B cell (primary cell): ENCODE measurements at regions not wholly inside any gene's neighbourhood (a gene's known extent, or its start where the extent isn't known, plus 50 kb on each side); places are given as distances from the start of the nearest gene placed in this dataset.

Experiments used
- ATAC-seq: fragments of 200-7000 bp; cut with Tn5 transposase; one replicate; pipeline ENCODE4 v1.10.0; 2021; ENCODE audit warnings: low read depth, mild to moderate bottlenecking, moderate number of reproducible peaks, moderate library complexity
- CTCF ChIA-PET: fragments of 350-600 bp; sonication (Branson Sonifier 250); formaldehyde crosslinking; loops from one replicate; lab custom pipeline; 2021; ENCODE audit warnings: antibody characterized with exemption, inconsistent platforms; lab: Charles Lee
- POLR2A ChIA-PET: fragments of 350-600 bp; sonication (Branson Sonifier 250); formaldehyde crosslinking; loops from one replicate; lab custom pipeline; 2021; ENCODE audit warnings: antibody characterized with exemption; lab: Charles Lee
- DNase-seq: peaks from one replicate; pipeline ENCODE4 v3.0.0; 2013
- H2AFZ ChIP-seq: 2 replicates; pipeline ENCODE4 v1.6.1; 2012; ENCODE audit warnings: mild to moderate bottlenecking, low read depth, low read length; ENCODE audit not compliant: insufficient read depth, poor library complexity, severe bottlenecking
- H3K27ac ChIP-seq, 2 donors: 1 replicate in 1 of 2; 2 replicates in 1 of 2; pipeline ENCODE4 v1.5.1; 2012 to 2013; ENCODE audit warnings: low read length in 2 of 2, mild to moderate bottlenecking in 2 of 2, moderate library complexity in 1 of 2
- H3K27me3 ChIP-seq, 4 experiments: fragments of 200-600 bp in 1 of 4; sonication (generic) in 1 of 4; replicated peaks in 1 of 4; 1 replicate in 2 of 4; 2 replicates in 2 of 4; pipeline versions ENCODE4 v1.6.1 to v1.7.0; 2013 to 2016; ENCODE audit warnings: low read length in 3 of 4, mild to moderate bottlenecking in 2 of 4, mixed read lengths in 1 of 4, moderate library complexity in 1 of 4; ENCODE audit not compliant: insufficient read depth in 4 of 4, control insufficient read depth in 3 of 4; ENCODE audit errors: control extremely low read depth in 1 of 4
- H3K36me3 ChIP-seq, 2 experiments: replicated peaks in 1 of 2; 1 replicate in 1 of 2; 2 replicates in 1 of 2; pipeline versions ENCODE4 v1.6.1 to v1.7.1; 2013; ENCODE audit warnings: low read length in 1 of 2; ENCODE audit not compliant: insufficient read depth in 2 of 2, control insufficient read depth in 1 of 2; ENCODE audit errors: control extremely low read depth in 1 of 2, extremely low read depth in 1 of 2
- H3K4me1 ChIP-seq, 2 donors: fragments of 200-600 bp in 1 of 2; sonication (generic) in 1 of 2; 1 replicate in 1 of 2; 2 replicates in 1 of 2; pipeline versions ENCODE4 v1.5.1 to v1.6.1; 2013 to 2017; ENCODE audit warnings: low read length in 2 of 2; ENCODE audit not compliant: control insufficient read depth in 2 of 2, insufficient read depth in 2 of 2
- H3K4me2 ChIP-seq: replicated peaks from 2 replicates; pipeline ENCODE3; 2012; ENCODE audit warnings: mild to moderate bottlenecking, low read depth, low read length; ENCODE audit not compliant: poor library complexity, severe bottlenecking
- H3K4me3 ChIP-seq, 5 experiments: fragments of 200-600 bp in 1 of 5; sonication (generic) in 1 of 5; 1 replicate in 3 of 5; 2 replicates in 2 of 5; pipeline versions ENCODE4 v1.5.1 to v1.7.0; 2011 to 2016; ENCODE audit warnings: low read length in 4 of 5, mild to moderate bottlenecking in 4 of 5, low read depth in 2 of 5, control low read depth in 1 of 5, moderate library complexity in 1 of 5; ENCODE audit not compliant: insufficient read depth in 1 of 5; ENCODE audit errors: control extremely low read depth in 1 of 5, extremely low read depth in 1 of 5
- H3K79me2 ChIP-seq: fragments of 200-600 bp; sonication (generic); one replicate; pipeline ENCODE4 v1.6.0; 2016; ENCODE audit warnings: low read length; ENCODE audit not compliant: control insufficient read depth, insufficient read depth
- H3K9ac ChIP-seq: fragments of 200-600 bp; sonication (generic); 2 replicates; pipeline ENCODE4 v1.6.1; 2017; ENCODE audit warnings: mild to moderate bottlenecking, low read length, moderate library complexity
- H3K9me3 ChIP-seq, 3 donors: one replicate each; pipeline versions ENCODE4 v1.6.1 to v1.7.1; 2013; ENCODE audit warnings: low read length in 2 of 3; ENCODE audit not compliant: control insufficient read depth in 2 of 3, insufficient read depth in 1 of 3; ENCODE audit errors: control extremely low read depth in 1 of 3
- H4K20me1 ChIP-seq: 2 replicates; pipeline ENCODE4 v1.6.0; 2012; ENCODE audit warnings: mild to moderate bottlenecking, low read length; ENCODE audit not compliant: insufficient read depth, control insufficient read depth, poor library complexity, severe bottlenecking
- H3K27ac Mint-ChIP-seq: one replicate; pipeline ENCODE4 v1.8.0; 2021; ENCODE audit warnings: mixed read lengths
- H3K27me3 Mint-ChIP-seq: one replicate; pipeline ENCODE4 v1.8.0; 2021; ENCODE audit warnings: mixed read lengths
- H3K4me1 Mint-ChIP-seq: one replicate; pipeline ENCODE4 v1.8.0; 2021; ENCODE audit warnings: mixed read lengths
- H3K4me3 Mint-ChIP-seq: one replicate; pipeline ENCODE4 v1.8.0; 2021; ENCODE audit warnings: mixed read lengths
- H3K9me3 Mint-ChIP-seq: one replicate; pipeline ENCODE4 v1.8.0; 2022; ENCODE audit warnings: mixed read lengths; ENCODE audit not compliant: insufficient read depth
- EZH2 ChIP-seq: IDR thresholded peaks from 2 replicates; pipeline ENCODE4 v1.6.1; 2012; ENCODE audit warnings: borderline replicate concordance, low read depth, mild to moderate bottlenecking, moderate library complexity, low read length; ENCODE audit not compliant: insufficient read depth, poor library complexity, severe bottlenecking
- WGBS: methylation state at CpG from one replicate; pipeline ENCODE4 v1.1.5; 2013; ENCODE audit warnings: missing lambda C conversion rate; ENCODE audit not compliant: insufficient coverage; 5-methylcytosine and 5-hydroxymethylcytosine counted together
- intact Hi-C: fragments of 100-400 bp; cut with micrococcal nuclease; formaldehyde crosslinking; loops from one replicate; pipeline ENCODE4 v1.10.0; 2022
- TF ChIP-seq, protein P1 (sequence below): fragments of 200-600 bp; IDR thresholded peaks from one replicate; pipeline ENCODE4 v1.8.0; 2022; ENCODE audit warnings: antibody characterized with exemption, mild to moderate bottlenecking

DNA sequence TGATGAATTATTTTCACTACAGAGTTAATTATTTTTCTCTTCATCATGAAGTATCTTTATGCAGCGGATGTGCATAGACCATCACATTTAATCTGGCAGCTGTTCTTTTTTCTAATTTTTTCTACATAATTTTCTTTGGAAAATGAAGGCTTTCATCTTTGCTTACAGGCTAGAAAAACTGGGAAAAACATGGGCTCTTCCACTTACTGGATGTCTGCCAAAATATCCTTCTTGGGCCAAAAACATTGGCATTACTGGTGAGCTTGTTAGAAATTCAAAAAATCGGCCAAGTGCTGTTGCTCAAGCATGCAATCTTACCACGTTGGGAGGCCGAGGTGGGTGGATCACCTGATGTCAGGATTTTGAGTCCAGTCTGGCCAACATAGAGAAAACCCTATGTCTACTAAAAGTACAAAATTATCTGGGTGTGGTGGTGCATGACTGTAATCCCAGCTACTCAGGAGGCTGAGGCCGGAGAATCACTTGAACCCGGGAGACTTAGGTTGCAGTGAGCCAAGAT is 176.8 kb downstream of the ZNF737 start:
- POLR2A ChIA-PET: no interaction called here
- Histone ChIP-seq H2AFZ (no peak overlapping the region), H3K36me3 (no peaks in the 10 kb centered on the region), H3K27ac (no peak overlapping the region), H3K4me3 (no peak overlapping the region), H3K4me1 (no peaks in the 10 kb centered on the region), H4K20me1 (no peaks in the 10 kb centered on the region), H3K4me2 (no peak overlapping the region), H3K9me3 (peaks cover 3 to 38% (median 23%) of the 10 kb centered on the region in 3 donors), H3K9ac (no peak overlapping the region), H3K27me3 (no peaks in the 10 kb centered on the region), H3K79me2 (no peaks in the 10 kb centered on the region)
- Mint-ChIP-seq H3K9me3 (peaks cover 2% of the 10 kb centered on the region), H3K4me3 (no peak overlapping the region), H3K27ac (no peak overlapping the region), H3K4me1 (no peaks in the 10 kb centered on the region), H3K27me3 (no peaks in the 10 kb centered on the region)
- no peak for ATAC-seq
- no peak for TF ChIP-seq EZH2
- TF ChIP-seq, protein P1, sequence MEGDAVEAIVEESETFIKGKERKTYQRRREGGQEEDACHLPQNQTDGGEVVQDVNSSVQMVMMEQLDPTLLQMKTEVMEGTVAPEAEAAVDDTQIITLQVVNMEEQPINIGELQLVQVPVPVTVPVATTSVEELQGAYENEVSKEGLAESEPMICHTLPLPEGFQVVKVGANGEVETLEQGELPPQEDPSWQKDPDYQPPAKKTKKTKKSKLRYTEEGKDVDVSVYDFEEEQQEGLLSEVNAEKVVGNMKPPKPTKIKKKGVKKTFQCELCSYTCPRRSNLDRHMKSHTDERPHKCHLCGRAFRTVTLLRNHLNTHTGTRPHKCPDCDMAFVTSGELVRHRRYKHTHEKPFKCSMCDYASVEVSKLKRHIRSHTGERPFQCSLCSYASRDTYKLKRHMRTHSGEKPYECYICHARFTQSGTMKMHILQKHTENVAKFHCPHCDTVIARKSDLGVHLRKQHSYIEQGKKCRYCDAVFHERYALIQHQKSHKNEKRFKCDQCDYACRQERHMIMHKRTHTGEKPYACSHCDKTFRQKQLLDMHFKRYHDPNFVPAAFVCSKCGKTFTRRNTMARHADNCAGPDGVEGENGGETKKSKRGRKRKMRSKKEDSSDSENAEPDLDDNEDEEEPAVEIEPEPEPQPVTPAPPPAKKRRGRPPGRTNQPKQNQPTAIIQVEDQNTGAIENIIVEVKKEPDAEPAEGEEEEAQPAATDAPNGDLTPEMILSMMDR: no peak
- CTCF ChIA-PET: no interaction called here
- intact Hi-C loops: no loop called here
- DNase-seq: no peak
- WGBS: 100% methylated on average over 1 of the region's 6 CpGs

DNA sequence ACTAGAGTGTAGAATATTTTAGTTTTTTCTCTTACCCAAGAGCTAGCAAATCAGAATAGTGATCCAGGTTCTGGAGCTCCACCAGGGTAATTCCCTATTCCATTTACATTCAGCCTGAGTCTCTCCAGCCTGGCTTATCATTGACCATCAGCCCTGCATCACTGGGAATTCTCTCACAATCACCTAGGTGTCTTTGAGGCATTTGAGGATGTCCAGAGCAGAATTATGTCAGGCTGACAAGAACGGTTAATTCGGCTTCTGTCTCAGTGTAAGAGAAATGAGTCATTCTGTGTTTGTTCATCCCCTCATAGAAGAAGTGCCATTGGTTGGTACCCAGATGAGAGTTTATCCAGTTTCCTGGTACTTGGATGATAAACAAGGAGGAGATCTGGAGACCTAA is 180.5 kb downstream of the ZNF737 start:
- Mint-ChIP-seq H3K4me1 (no peaks in the 10 kb centered on the region), H3K27ac (no peak overlapping the region), H3K4me3 (no peak overlapping the region), H3K9me3 (peaks cover 2% of the 10 kb centered on the region), H3K27me3 (no peaks in the 10 kb centered on the region)
- DNase-seq (no peak), ATAC-seq (no peak)
- ChIA-PET POLR2A (no interaction called here), CTCF (no interaction called here)
- H2AFZ ChIP-seq: no peak overlapping the region
- no peak overlapping the region for H3K4me3 ChIP-seq
- no peaks in the 10 kb centered on the region for H3K36me3 ChIP-seq
- no peak overlapping the region for H3K9ac ChIP-seq
- peaks cover 0 to 18% (median 3%) of the 10 kb centered on the region in 3 donors for H3K9me3 ChIP-seq
- intact Hi-C loops: no loop called here
- WGBS: 66% methylated on average over 2 of the region's 2 CpGs
- H3K27ac ChIP-seq: no peak overlapping the region
- no peaks in the 10 kb centered on the region for H3K27me3 ChIP-seq
- no peak overlapping the region for H3K4me2 ChIP-seq
- no peaks in the 10 kb centered on the region for H3K79me2 ChIP-seq
- no peaks in the 10 kb centered on the region for H4K20me1 ChIP-seq
- no peaks in the 10 kb centered on the region for H3K4me1 ChIP-seq
- no peak for TF ChIP-seq EZH2
- TF ChIP-seq, protein P1: no peak
